GM12865 (cell line): ENCODE measurements at regions not wholly inside any gene's neighbourhood (a gene's known extent, or its start where the extent isn't known, plus 50 kb on each side); places are given as distances from the start of the nearest gene placed in this dataset.
A peak's percentile ranks its signal among the peaks of the same experiment; 100 is the strongest.
"Not testable (repeated sequence)": the region's sequence is repeated elsewhere in the genome, so short reads cannot be mapped to it uniquely, and the experiment has no call there.

Experiments
- DNase-seq: peaks from one replicate; pipeline ENCODE4 v3.0.0; 2010; ENCODE audit warnings: low read depth
- H3K4me3 ChIP-seq: 2 replicates; pipeline ENCODE4 v1.5.1; 2011; ENCODE audit warnings: mild to moderate bottlenecking, low read depth, low read length, control low read depth
- CTCF ChIP-seq: IDR thresholded peaks from 2 replicates; pipeline ENCODE4 v1.5.1; 2011; ENCODE audit warnings: low read length, control low read depth, low read depth, inconsistent platforms; ENCODE audit not compliant: insufficient read depth; ENCODE audit errors: missing control alignments

- no peak for DNase-seq
- TF ChIP-seq CTCF = no peak
- no peak overlapping the region for H3K4me3 ChIP-seq
These were observed 272.9 kb downstream of the KLHL13 start for GRCh38 chrX:117843749-117844148.

- no peak for TF ChIP-seq CTCF
- no peak overlapping the region for H3K4me3 ChIP-seq
- DNase-seq = peak; percentile 28
These were observed 276.0 kb downstream of the KLHL13 start for GRCh38 chrX:117840645-117841044.

- H3K4me3 ChIP-seq = no peak overlapping the region
- TF ChIP-seq CTCF = peak; percentile 8
- peak; percentile 1 for DNase-seq
These were observed 277.1 kb downstream of the KLHL13 start for GRCh38 chrX:117839544-117839943.

GRCh38 chrX:117838581-117839331 lies 277.9 kb downstream of the KLHL13 start:
- TF ChIP-seq CTCF = no peak
- DNase-seq = peak; percentile 0
- no peak overlapping the region for H3K4me3 ChIP-seq

- TF ChIP-seq CTCF = no peak
- no peak overlapping the region for H3K4me3 ChIP-seq
- DNase-seq = no peak
These were observed 281.6 kb downstream of the KLHL13 start for GRCh38 chrX:117835034-117835433.

GRCh38 chrX:117834076-117834475 lies 282.5 kb downstream of the KLHL13 start:
- TF ChIP-seq CTCF = no peak
- DNase-seq = no peak
- H3K4me3 ChIP-seq = no peak overlapping the region

- not testable (repeated sequence) for H3K4me3 ChIP-seq, DNase-seq
These were observed 295.1 kb downstream of the KLHL13 start for GRCh38 chrX:117821472-117821871.
